HEK293 (cell line): ENCODE measurements at regions not wholly inside any gene's neighbourhood (a gene's known extent, or its start where the extent isn't known, plus 50 kb on each side); places are given as distances from the start of the nearest gene placed in this dataset.

Source experiments
- HOXA7 ChIP-seq: sonication (generic); formaldehyde crosslinking; IDR thresholded peaks from 2 replicates; pipeline ENCODE4 v1.8.1; 2022; ENCODE audit warnings: missing genetic modification reagents, borderline replicate concordance
- YY1 ChIP-seq: fragments of 450-650 bp; formaldehyde crosslinking; IDR thresholded peaks from 2 replicates; pipeline ENCODE4 v1.5.1; 2018; ENCODE audit warnings: missing biosample characterization, missing genetic modification characterization
- ZNF114 ChIP-seq: fragments of 450-650 bp; formaldehyde crosslinking; IDR thresholded peaks from 2 replicates; pipeline ENCODE4 v1.5.0; 2017; ENCODE audit warnings: missing biosample characterization, missing genetic modification characterization
- ZNF148 ChIP-seq: fragments of 450-650 bp; formaldehyde crosslinking; IDR thresholded peaks from 2 replicates; pipeline ENCODE4 v1.5.0; 2017; ENCODE audit warnings: missing biosample characterization, missing genetic modification characterization, borderline replicate concordance
- ZNF175 ChIP-seq: fragments of 450-650 bp; formaldehyde crosslinking; IDR thresholded peaks from 2 replicates; pipeline ENCODE4 v1.5.1; 2016; ENCODE audit warnings: missing biosample characterization, missing genetic modification characterization
- ZNF248 ChIP-seq: fragments of 450-650 bp; formaldehyde crosslinking; IDR thresholded peaks from 2 replicates; pipeline ENCODE4 v1.5.1; 2017; ENCODE audit warnings: missing biosample characterization, missing genetic modification characterization
- ZNF404 ChIP-seq: fragments of 450-650 bp; formaldehyde crosslinking; IDR thresholded peaks from 2 replicates; pipeline ENCODE4 v1.5.1; 2017; ENCODE audit warnings: missing biosample characterization, missing genetic modification characterization
- ZNF530 ChIP-seq: fragments of 450-650 bp; formaldehyde crosslinking; IDR thresholded peaks from 2 replicates; pipeline ENCODE4 v1.5.1; 2016; ENCODE audit warnings: low read depth, missing biosample characterization, missing genetic modification characterization
- ZNF658 ChIP-seq: fragments of 450-650 bp; formaldehyde crosslinking; IDR thresholded peaks from 2 replicates; pipeline ENCODE4; 2016; ENCODE audit warnings: missing biosample characterization, missing genetic modification characterization
- ZNF830 ChIP-seq: fragments of 450-650 bp; IDR thresholded peaks from 2 replicates; pipeline ENCODE4 v1.5.0; 2018; ENCODE audit warnings: missing biosample characterization, missing genetic modification characterization, low read depth, mild to moderate bottlenecking, moderate library complexity
- TF ChIP-seq, protein P1 (sequence below): fragments of 450-650 bp; IDR thresholded peaks from 2 replicates; pipeline ENCODE4 v1.5.1; 2018; ENCODE audit warnings: missing biosample characterization, mild to moderate bottlenecking, missing genetic modification characterization
- TF ChIP-seq, protein P2 (sequence below): fragments of 450-650 bp; formaldehyde crosslinking; IDR thresholded peaks from 2 replicates; pipeline ENCODE4 v1.5.1; 2016; ENCODE audit warnings: missing biosample characterization, missing genetic modification characterization
- TF ChIP-seq, protein P3 (sequence below): fragments of 450-650 bp; formaldehyde crosslinking; IDR thresholded peaks from 2 replicates; pipeline ENCODE4 v1.5.1; 2016; ENCODE audit warnings: missing biosample characterization, missing genetic modification characterization

GRCh38 chr13:53276265-53276664, 247.7 kb downstream of the OLFM4 start:
- TF ChIP-seq ZNF248 (tag by site-specific recombination) (no peak), ZNF114 (tag by site-specific recombination) (no peak), YY1 (tag by site-specific recombination) (no peak), ZNF658 (tag by site-specific recombination) (no peak), ZNF148 (tag by site-specific recombination) (no peak), ZNF530 (no peak), HOXA7 (CRISPR knock-in tag) (no peak), ZNF175 (tag by site-specific recombination) (no peak), ZNF830 (tag by site-specific recombination) (no peak), ZNF404 (tag by site-specific recombination) (no peak)
- TF ChIP-seq, protein P1, sequence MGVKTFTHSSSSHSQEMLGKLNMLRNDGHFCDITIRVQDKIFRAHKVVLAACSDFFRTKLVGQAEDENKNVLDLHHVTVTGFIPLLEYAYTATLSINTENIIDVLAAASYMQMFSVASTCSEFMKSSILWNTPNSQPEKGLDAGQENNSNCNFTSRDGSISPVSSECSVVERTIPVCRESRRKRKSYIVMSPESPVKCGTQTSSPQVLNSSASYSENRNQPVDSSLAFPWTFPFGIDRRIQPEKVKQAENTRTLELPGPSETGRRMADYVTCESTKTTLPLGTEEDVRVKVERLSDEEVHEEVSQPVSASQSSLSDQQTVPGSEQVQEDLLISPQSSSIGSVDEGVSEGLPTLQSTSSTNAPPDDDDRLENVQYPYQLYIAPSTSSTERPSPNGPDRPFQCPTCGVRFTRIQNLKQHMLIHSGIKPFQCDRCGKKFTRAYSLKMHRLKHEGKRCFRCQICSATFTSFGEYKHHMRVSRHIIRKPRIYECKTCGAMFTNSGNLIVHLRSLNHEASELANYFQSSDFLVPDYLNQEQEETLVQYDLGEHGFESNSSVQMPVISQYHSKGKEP, result no peak
- TF ChIP-seq, protein P2, sequence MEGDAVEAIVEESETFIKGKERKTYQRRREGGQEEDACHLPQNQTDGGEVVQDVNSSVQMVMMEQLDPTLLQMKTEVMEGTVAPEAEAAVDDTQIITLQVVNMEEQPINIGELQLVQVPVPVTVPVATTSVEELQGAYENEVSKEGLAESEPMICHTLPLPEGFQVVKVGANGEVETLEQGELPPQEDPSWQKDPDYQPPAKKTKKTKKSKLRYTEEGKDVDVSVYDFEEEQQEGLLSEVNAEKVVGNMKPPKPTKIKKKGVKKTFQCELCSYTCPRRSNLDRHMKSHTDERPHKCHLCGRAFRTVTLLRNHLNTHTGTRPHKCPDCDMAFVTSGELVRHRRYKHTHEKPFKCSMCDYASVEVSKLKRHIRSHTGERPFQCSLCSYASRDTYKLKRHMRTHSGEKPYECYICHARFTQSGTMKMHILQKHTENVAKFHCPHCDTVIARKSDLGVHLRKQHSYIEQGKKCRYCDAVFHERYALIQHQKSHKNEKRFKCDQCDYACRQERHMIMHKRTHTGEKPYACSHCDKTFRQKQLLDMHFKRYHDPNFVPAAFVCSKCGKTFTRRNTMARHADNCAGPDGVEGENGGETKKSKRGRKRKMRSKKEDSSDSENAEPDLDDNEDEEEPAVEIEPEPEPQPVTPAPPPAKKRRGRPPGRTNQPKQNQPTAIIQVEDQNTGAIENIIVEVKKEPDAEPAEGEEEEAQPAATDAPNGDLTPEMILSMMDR, result no peak
- TF ChIP-seq, protein P3, sequence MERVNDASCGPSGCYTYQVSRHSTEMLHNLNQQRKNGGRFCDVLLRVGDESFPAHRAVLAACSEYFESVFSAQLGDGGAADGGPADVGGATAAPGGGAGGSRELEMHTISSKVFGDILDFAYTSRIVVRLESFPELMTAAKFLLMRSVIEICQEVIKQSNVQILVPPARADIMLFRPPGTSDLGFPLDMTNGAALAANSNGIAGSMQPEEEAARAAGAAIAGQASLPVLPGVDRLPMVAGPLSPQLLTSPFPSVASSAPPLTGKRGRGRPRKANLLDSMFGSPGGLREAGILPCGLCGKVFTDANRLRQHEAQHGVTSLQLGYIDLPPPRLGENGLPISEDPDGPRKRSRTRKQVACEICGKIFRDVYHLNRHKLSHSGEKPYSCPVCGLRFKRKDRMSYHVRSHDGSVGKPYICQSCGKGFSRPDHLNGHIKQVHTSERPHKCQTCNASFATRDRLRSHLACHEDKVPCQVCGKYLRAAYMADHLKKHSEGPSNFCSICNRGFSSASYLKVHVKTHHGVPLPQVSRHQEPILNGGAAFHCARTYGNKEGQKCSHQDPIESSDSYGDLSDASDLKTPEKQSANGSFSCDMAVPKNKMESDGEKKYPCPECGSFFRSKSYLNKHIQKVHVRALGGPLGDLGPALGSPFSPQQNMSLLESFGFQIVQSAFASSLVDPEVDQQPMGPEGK (tag by site-specific recombination), result no peak
